ENCODE measurements at regions not wholly inside any gene's neighbourhood (a gene's known extent, or its start where the extent isn't known, plus 50 kb on each side); places are given as distances from the start of the nearest gene placed in this dataset.
A peak's percentile ranks its signal among the peaks of the same experiment; 100 is the strongest.

GRCh38 chr4:162706051-162706450 lies 460.6 kb downstream of the NAF1 start:
- no peak for DNase-seq
- Histone ChIP-seq H3K4me1 (peaks cover 14% of the 10 kb centered on the region), H3K9me3 (no peaks in the 10 kb centered on the region), H3K27ac (peak overlapping the region; percentile 86), H3K4me3 (peak overlapping the region; percentile 45), H3K36me3 (ENCODE audit: insufficient read depth in 1 of 2, low read depth in 1 of 2) (no peaks in the 10 kb centered on the region), H3K27me3 (ENCODE audit: insufficient read depth in 3 of 3, low read length in 2 of 3) (no peaks in the 10 kb centered on the region)
- 13 to 43% (median 14%) methylated on average over 1 of the region's 1 CpG for WGBS, 3 donors
- TF ChIP-seq, protein P1, sequence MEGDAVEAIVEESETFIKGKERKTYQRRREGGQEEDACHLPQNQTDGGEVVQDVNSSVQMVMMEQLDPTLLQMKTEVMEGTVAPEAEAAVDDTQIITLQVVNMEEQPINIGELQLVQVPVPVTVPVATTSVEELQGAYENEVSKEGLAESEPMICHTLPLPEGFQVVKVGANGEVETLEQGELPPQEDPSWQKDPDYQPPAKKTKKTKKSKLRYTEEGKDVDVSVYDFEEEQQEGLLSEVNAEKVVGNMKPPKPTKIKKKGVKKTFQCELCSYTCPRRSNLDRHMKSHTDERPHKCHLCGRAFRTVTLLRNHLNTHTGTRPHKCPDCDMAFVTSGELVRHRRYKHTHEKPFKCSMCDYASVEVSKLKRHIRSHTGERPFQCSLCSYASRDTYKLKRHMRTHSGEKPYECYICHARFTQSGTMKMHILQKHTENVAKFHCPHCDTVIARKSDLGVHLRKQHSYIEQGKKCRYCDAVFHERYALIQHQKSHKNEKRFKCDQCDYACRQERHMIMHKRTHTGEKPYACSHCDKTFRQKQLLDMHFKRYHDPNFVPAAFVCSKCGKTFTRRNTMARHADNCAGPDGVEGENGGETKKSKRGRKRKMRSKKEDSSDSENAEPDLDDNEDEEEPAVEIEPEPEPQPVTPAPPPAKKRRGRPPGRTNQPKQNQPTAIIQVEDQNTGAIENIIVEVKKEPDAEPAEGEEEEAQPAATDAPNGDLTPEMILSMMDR (IDR thresholded peaks at IDR 0.05), result no peak
- peak; percentile 64 to 91 (median 87) for ATAC-seq
- intact Hi-C loops (cut with DNase I), result loop anchor here in 1 of 2 donors (10.0 kb wide), 1 partner anchor 459 kb away; the partner anchor contains the start of gene NAF1

DNA sequence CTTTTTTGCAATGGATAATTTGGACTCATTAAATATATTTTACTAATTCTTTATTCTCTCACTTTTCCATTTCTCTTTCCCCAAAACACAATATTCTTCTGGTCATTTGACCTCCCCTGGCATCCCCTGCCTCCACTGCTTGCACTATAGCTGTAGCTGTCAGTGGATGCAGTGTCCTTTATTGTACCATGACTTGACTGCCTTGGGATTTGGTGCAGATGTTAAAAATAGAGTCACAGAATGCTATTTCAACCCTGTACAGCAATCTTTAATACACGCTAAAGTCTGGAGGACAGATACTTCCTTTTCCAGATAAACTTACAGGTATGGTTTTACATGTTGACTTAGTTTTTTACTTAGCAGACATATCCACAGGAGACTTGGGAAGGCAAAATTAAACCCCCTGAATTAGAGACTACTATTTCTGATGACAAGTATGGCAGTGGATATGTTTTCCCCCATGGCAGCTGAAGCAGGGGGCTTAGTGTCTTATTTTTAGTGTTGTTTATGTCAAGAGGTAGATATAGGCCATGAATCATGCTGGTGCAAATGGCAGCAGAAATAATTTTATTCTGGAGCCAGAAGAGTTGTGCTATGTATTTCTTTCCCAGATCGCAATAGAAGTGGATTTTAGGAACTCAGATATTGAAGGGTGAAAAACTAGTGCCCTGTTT lies 461.4 kb downstream of the NAF1 start:
- Histone ChIP-seq H3K4me1 (peaks cover 14% of the 10 kb centered on the region), H3K4me3 (peak overlapping the region; percentile 45), H3K27me3 (ENCODE audit: insufficient read depth in 3 of 3, low read length in 2 of 3) (no peaks in the 10 kb centered on the region), H3K27ac (peak overlapping the region; percentile 86), H3K36me3 (ENCODE audit: insufficient read depth in 1 of 2, low read depth in 1 of 2) (no peaks in the 10 kb centered on the region), H3K9me3 (no peaks in the 10 kb centered on the region)
- ATAC-seq, result peak; percentile 70 to 96 (median 93)
- no peak for DNase-seq
- intact Hi-C loops (cut with DNase I), result loop anchor here in 1 of 2 donors (10.0 kb wide), 1 partner anchor 460 kb away; the partner anchor contains the start of gene NAF1
- WGBS, 3 donors, result 26 to 53% (median 29%) methylated on average over 2 of the region's 2 CpGs
- TF ChIP-seq, protein P1 (IDR thresholded peaks at IDR 0.05), result no peak

DNA sequence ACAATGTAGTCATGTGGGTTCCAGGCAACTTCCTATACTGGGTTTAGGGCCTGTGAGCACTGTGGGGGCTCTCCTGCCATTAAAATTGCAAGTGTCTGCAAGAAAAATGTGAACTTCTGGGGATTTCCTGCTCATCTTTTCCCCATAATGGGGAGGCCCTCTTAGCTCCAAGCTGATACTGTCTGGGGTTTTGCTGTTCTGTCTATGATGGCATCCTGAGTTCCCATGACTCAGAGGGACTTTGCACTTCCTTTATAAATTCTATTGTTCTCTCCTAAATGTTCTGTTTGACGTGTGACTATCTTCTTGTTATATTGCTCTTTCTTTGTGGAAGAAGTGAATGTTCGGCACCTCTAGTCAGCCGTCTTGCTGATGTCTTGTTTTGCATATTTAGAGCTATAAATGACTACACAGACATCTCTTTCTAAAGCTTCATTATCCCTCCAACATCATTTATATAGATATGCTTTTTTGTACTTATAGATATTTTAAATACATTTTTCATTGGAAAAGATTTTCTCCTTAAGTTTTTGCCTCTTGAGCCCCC lies 465.8 kb downstream of the NAF1 start:
- DNase-seq (no peak), ATAC-seq (no peak)
- no peaks in the 10 kb centered on the region for H3K9me3 ChIP-seq
- no peaks in the 10 kb centered on the region for H3K36me3 ChIP-seq (ENCODE audit: insufficient read depth in 1 of 2, low read depth in 1 of 2)
- no peak overlapping the region for H3K27ac ChIP-seq
- 81 to 89% (median 81%) methylated on average over 3 of the region's 3 CpGs for WGBS, 3 donors
- H3K27me3 ChIP-seq (ENCODE audit: insufficient read depth in 3 of 3, low read length in 2 of 3), result no peaks in the 10 kb centered on the region
- intact Hi-C loops (cut with DNase I), result loop anchor here in 1 of 2 donors (10.0 kb wide), 1 partner anchor 464 kb away; the partner anchor contains the start of gene NAF1
- H3K4me3 ChIP-seq, result no peak overlapping the region
- peaks cover 10% of the 10 kb centered on the region for H3K4me1 ChIP-seq
- TF ChIP-seq, protein P1 (IDR thresholded peaks at IDR 0.05), result no peak

DNA sequence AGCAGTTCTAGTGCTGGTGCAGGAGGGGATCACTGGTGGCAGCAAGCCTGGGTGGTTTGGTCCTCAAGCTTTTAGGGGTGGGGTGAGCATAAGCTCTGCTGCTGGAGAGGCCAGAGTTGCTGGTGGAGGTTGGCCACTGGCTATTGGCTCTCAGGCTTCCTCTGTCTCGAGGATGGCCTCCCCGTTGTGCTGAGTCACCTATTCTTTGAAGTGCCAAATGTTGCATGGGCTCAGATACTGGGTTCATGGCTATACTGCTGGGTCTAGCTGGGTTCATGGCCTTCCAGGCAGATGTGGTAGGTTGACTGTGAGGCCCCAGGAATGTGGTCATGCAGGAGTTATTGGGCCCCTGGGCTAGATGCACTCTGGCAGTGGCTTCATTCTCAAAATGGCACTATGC lies 466.3 kb downstream of the NAF1 start:
- TF ChIP-seq, protein P1 (IDR thresholded peaks at IDR 0.05), result no peak
- ATAC-seq, result no peak

More for the DNA sequence above, 466.3 kb downstream of the NAF1 start:
- no peaks in the 10 kb centered on the region for H3K9me3 ChIP-seq
- no peaks in the 10 kb centered on the region for H3K36me3 ChIP-seq (ENCODE audit: insufficient read depth in 1 of 2, low read depth in 1 of 2)
- no peak for DNase-seq
- peaks cover 10% of the 10 kb centered on the region for H3K4me1 ChIP-seq
- no peaks in the 10 kb centered on the region for H3K27me3 ChIP-seq (ENCODE audit: insufficient read depth in 3 of 3, low read length in 2 of 3)
- intact Hi-C loops (cut with DNase I), result loop anchor here in 1 of 2 donors (10.0 kb wide), 1 partner anchor 464 kb away; the partner anchor contains the start of gene NAF1
- 73 to 80% (median 79%) methylated on average over 2 of the region's 2 CpGs for WGBS, 3 donors
- no peak overlapping the region for H3K4me3 ChIP-seq
- H3K27ac ChIP-seq, result no peak overlapping the region
